C4-2B (cell line): ENCODE measurements at regions not wholly inside any gene's neighbourhood (a gene's known extent, or its start where the extent isn't known, plus 50 kb on each side); places are given as distances from the start of the nearest gene placed in this dataset.

ENCODE experiments used
- H3K27ac ChIP-seq: fragments of 450-650 bp; 2 replicates; pipeline ENCODE4 v1.5.1; 2017
- ZFX ChIP-seq: fragments of 450-650 bp; IDR thresholded peaks from 2 replicates; pipeline ENCODE4 v1.6.1; 2017
- TF ChIP-seq, protein P1 (sequence below): fragments of 450-650 bp; conservative IDR thresholded peaks from 2 replicates; pipeline ENCODE4 v1.5.1; 2017; ENCODE audit warnings: mild to moderate bottlenecking

DNA sequence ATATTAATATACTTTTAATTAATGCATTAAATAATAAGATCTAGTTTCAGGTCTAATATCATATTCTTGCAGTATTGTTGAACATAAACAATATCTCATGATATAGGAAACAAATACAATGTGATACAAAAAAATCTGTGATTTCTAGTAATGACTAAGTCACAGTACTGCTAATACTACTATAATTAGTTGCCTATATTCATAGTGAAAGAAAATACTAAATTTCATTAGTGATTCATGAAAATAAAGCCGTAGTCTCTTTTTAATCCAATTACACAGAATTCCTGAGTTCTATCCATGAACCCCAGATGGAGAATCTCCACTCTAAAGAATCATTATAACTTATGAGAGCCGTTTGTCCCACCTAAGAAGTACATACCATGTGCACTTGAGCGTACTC is 266.3 kb upstream of the ACVR2A start:
- no peak for TF ChIP-seq ZFX
- TF ChIP-seq, protein P1, sequence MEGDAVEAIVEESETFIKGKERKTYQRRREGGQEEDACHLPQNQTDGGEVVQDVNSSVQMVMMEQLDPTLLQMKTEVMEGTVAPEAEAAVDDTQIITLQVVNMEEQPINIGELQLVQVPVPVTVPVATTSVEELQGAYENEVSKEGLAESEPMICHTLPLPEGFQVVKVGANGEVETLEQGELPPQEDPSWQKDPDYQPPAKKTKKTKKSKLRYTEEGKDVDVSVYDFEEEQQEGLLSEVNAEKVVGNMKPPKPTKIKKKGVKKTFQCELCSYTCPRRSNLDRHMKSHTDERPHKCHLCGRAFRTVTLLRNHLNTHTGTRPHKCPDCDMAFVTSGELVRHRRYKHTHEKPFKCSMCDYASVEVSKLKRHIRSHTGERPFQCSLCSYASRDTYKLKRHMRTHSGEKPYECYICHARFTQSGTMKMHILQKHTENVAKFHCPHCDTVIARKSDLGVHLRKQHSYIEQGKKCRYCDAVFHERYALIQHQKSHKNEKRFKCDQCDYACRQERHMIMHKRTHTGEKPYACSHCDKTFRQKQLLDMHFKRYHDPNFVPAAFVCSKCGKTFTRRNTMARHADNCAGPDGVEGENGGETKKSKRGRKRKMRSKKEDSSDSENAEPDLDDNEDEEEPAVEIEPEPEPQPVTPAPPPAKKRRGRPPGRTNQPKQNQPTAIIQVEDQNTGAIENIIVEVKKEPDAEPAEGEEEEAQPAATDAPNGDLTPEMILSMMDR, result no peak
- no peak overlapping the region for H3K27ac ChIP-seq

DNA sequence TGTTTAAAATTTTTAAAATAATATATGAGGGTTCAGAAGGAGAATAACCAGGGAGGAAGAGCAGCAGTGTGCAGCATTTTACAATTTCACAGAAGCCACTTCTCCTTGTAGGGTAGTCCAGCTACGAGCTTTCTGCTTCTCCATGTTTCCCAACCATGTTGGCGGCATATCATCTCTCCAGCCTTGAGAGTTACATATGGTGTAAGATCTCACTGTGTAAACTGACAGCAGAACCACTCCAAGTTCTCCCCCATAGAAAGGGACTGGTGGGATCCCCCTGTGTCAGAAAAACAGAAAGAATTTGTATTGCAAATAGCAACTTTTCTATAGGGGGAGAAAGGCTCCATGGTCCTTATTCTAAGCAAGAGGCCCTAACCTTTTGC is 266.8 kb upstream of the ACVR2A start:
- no peak overlapping the region for H3K27ac ChIP-seq
- TF ChIP-seq, protein P1, result no peak
- TF ChIP-seq ZFX, result no peak

DNA sequence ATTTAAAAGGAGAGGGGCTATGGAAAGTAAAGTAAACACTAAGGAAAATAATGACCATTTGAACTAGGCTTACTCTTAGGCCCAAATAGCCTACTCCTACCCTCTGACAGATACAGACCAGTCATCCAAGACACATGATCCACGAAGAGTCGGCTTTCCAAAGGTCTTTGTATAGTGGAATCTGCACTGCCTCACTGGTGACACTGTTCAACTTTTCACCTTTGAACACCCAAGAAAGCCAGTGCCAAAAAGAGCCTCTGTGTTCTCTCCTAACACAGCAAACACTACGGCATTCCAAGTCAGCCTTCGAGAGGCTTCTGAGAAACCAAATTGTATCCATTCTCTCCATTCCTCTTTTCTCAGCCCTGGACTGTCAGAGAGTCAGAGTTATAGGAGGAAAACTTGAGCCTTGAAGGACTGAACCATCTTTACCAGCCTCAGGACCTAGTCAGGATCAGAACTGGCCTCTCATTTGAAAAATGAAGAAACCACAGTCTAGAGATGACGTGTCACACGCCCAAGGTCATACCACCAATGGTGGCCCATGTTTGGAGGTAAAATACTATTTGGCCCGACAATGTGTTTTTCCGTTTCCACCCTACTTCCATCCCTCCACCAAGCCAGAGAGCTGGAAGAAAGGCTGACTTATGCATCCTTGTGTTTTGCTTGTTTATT is 267.4 kb upstream of the ACVR2A start:
- TF ChIP-seq, protein P1, result no peak
- TF ChIP-seq ZFX, result no peak
- H3K27ac ChIP-seq, result no peak overlapping the region

DNA sequence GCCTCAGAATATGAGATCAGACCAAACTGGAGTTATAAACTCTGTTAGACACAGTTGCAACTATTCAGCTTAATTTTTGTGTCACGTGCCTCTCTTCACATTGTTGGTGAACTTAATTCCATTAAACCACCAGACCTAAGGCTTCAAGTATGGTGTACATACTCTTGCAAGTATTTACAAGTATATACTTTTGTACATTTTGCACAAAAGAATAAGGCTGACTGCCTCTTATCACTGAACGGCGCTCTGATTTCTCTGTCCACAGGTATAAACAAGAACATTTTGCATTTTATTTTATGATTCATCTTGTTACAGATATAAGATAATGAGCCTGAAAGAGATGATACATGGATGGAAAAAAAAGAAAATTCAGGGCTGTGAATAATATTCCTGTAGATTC is 269.7 kb upstream of the ACVR2A start:
- no peak for TF ChIP-seq ZFX
- TF ChIP-seq, protein P1, result no peak
- no peak overlapping the region for H3K27ac ChIP-seq

DNA sequence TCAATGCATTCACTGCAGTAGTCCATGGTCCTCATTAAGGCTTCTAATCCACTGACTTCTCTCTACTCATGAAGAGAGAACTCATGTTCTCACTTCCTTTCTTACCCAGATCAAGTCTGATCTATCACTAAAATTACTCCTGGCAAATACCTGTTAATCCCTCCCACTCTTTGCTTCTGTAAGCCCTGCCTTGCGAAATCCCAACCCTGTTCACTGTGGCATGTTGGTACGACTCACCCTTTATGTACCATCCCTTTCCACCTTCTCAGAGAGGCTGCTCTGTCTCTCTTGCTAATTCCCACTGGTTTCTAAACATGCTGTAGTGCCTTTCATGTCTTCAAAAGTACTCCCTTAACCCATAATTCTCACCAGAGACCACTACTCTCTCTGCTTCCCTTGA is 272.2 kb upstream of the ACVR2A start:
- TF ChIP-seq, protein P1, result no peak
- no peak for TF ChIP-seq ZFX
- no peak overlapping the region for H3K27ac ChIP-seq

DNA sequence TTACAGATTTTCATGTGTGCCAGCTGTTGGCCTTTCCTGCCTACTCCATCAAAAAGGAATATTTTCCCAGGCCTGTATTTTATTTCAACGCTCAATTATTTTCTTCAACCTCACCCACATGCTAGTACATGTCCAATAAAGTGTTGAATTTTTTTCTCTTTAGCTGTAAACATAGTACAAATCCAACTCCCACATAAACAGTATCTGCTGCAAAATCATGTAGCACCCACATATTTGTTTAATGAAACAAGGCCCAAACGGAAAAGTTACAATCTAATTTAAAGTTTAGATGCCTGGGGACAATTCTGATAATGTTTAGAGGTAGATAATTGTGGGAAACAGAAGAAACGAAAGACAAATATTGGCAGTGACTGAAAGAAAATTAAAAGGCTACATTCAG is 275.4 kb upstream of the ACVR2A start:
- no peak for TF ChIP-seq ZFX
- TF ChIP-seq, protein P1, result no peak
- no peak overlapping the region for H3K27ac ChIP-seq

DNA sequence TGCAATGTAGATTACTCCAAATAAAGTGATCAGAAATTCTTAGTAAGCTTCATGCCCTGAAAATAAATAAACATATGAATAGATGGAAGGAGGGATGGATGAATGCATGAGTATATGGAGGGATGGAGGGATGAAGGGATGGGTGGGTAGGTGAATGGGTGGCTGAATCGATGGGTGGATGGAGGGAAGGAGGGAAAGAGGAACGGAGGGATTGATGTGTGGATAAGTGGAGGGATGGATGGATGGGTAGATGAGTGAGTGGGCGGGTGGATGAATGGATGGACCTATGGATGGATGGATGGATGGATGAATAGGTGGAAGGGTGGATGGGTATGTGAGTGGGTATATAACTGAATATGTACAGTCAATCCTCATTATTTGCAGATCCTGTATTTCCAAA is 276.7 kb upstream of the ACVR2A start:
- no peak overlapping the region for H3K27ac ChIP-seq
- no peak for TF ChIP-seq ZFX
- TF ChIP-seq, protein P1, result no peak
